CD4-positive, CD25-positive, alpha-beta regulatory T cell (primary cell): ENCODE measurements at regions not wholly inside any gene's neighbourhood (a gene's known extent, or its start where the extent isn't known, plus 50 kb on each side); places are given as distances from the start of the nearest gene placed in this dataset.

Experiments used
- ATAC-seq, 2 donors: fragments of 150-1000 bp; cut with Tn5 transposase; one replicate each; pipeline ENCODE4 v1.10.0; 2021; ENCODE audit warnings: low read depth in 2 of 2, moderate number of reproducible peaks in 2 of 2, moderate library complexity in 1 of 2
- DNase-seq, 3 donors: peaks; one replicate each; pipeline versions ENCODE4 v3.0.0 to v3.0.0-alpha.2; 2012 to 2022; ENCODE audit warnings: mixed read lengths in 1 of 3
- H3K27ac ChIP-seq: one replicate; pipeline ENCODE4 v1.7.0; 2013; ENCODE audit warnings: mild to moderate bottlenecking, low read length; ENCODE audit not compliant: insufficient read depth, poor library complexity, severe bottlenecking
- H3K27me3 ChIP-seq: one replicate; pipeline ENCODE4 v1.7.0; 2013; ENCODE audit warnings: low read length; ENCODE audit not compliant: control insufficient read depth, insufficient read depth
- H3K36me3 ChIP-seq: one replicate; pipeline ENCODE4 v1.7.0; 2013; ENCODE audit warnings: mild to moderate bottlenecking, low read length, moderate library complexity; ENCODE audit not compliant: control insufficient read depth, insufficient read depth
- H3K4me1 ChIP-seq: 2 replicates; pipeline ENCODE4 v1.7.0; 2013; ENCODE audit warnings: mild to moderate bottlenecking, low read length; ENCODE audit not compliant: insufficient read depth, control insufficient read depth, poor library complexity, severe bottlenecking
- H3K4me3 ChIP-seq: one replicate; pipeline ENCODE4 v1.7.0; 2013; ENCODE audit warnings: low read depth, mild to moderate bottlenecking, low read length, moderate library complexity
- H3K9me3 ChIP-seq, 2 experiments: 1 replicate in 1 of 2; 2 replicates in 1 of 2; pipeline ENCODE4 v1.7.0; 2013; ENCODE audit warnings: low read length in 2 of 2, mild to moderate bottlenecking in 1 of 2, moderate library complexity in 1 of 2; ENCODE audit not compliant: control insufficient read depth in 2 of 2
- H3K27ac Mint-ChIP-seq, 3 donors: one replicate each; pipeline ENCODE4 v1.8.0; 2020 to 2022; ENCODE audit warnings: mild to moderate bottlenecking in 3 of 3, mixed read lengths in 3 of 3, moderate library complexity in 2 of 3
- H3K27me3 Mint-ChIP-seq: one replicate; pipeline ENCODE4 v1.8.0; 2022; ENCODE audit warnings: mild to moderate bottlenecking, mixed read lengths
- H3K36me3 Mint-ChIP-seq: one replicate; pipeline ENCODE4 v1.8.0; 2020; ENCODE audit warnings: mixed read lengths
- H3K4me1 Mint-ChIP-seq, 4 donors: one replicate each; pipeline ENCODE4 v1.8.0; 2020 to 2022; ENCODE audit warnings: mixed read lengths in 4 of 4, mild to moderate bottlenecking in 1 of 4
- H3K4me3 Mint-ChIP-seq, 4 donors: one replicate each; pipeline ENCODE4 v1.8.0; 2020 to 2022; ENCODE audit warnings: mild to moderate bottlenecking in 4 of 4, mixed read lengths in 4 of 4, moderate library complexity in 3 of 4
- H3K9me3 Mint-ChIP-seq, 7 donors: one replicate each; pipeline ENCODE4 v1.8.0; 2020 to 2022; ENCODE audit warnings: mixed read lengths in 7 of 7, mild to moderate bottlenecking in 3 of 7, moderate library complexity in 2 of 7

DNA sequence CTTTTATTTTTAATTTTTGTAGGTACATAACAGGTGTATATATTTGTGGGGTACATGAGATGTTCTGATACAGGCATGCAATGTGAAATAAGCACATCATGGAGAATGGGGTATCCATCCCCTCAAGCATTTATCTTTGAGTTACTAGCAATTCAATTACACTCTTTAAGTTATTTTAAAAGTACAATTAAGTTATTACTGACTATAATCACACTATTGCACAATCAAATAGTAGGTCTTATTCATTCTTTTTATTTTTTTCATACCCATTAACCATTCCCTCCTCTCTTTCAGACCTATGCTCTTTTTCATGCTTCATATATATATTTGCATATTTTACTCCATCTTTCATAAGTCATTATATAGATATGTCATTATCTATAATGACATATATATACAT lies 93.3 kb downstream of the MAGEB5 start:
- Mint-ChIP-seq H3K4me1 (no peaks in the 10 kb centered on the region), H3K27me3 (no peaks in the 10 kb centered on the region), H3K9me3 (peaks cover 0 to 10% (median 0%) of the 10 kb centered on the region in 7 donors), H3K27ac (no peak overlapping the region), H3K4me3 (no peak overlapping the region), H3K36me3 (no peaks in the 10 kb centered on the region)
- Histone ChIP-seq H3K27me3 (no peaks in the 10 kb centered on the region), H3K36me3 (no peaks in the 10 kb centered on the region), H3K4me1 (no peaks in the 10 kb centered on the region), H3K27ac (no peak overlapping the region), H3K9me3 (peaks cover 0 to 4% of the 10 kb centered on the region in 2 experiments), H3K4me3 (no peak overlapping the region)
- DNase-seq: no peak
- no peak for ATAC-seq

GRCh38 chrX:26295425-26295824 lies 79.5 kb downstream of the MAGEB5 start:
- Histone ChIP-seq H3K27me3 (no peaks in the 10 kb centered on the region), H3K27ac (no peak overlapping the region), H3K9me3 (no peaks in the 10 kb centered on the region), H3K4me3 (no peak overlapping the region), H3K4me1 (no peaks in the 10 kb centered on the region), H3K36me3 (no peaks in the 10 kb centered on the region)
- Mint-ChIP-seq H3K4me1 (no peaks in the 10 kb centered on the region), H3K36me3 (no peaks in the 10 kb centered on the region), H3K27ac (no peak overlapping the region), H3K27me3 (no peaks in the 10 kb centered on the region), H3K4me3 (no peak overlapping the region), H3K9me3 (peaks cover 0 to 7% (median 3%) of the 10 kb centered on the region in 7 donors)
- ATAC-seq: no peak
- no peak for DNase-seq

DNA sequence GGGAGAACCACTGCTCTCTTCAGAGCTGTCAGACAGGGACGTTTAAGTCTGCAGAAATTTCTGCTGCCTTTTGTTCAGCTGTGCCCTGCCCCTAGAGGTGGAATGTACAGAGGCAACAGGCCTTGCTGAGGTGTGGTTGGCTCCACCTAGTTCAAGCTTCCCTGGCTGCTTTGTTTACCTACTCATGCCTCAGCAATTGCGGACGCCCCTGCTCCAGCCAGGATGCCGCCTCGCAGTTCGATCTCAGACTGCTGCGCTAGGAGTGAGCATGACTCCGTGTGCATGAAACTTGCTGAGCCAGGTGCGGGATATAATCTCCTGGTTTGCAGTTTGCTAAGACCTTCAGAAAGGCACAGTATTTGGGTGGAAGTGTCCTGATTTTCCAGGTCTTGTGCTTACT lies 70.9 kb downstream of the MAGEB5 start:
- no peaks in the 10 kb centered on the region for H3K36me3 ChIP-seq
- H3K36me3 Mint-ChIP-seq: no peaks in the 10 kb centered on the region
- H3K4me3 ChIP-seq: no peak overlapping the region
- H3K27me3 Mint-ChIP-seq: no peaks in the 10 kb centered on the region
- H3K27me3 ChIP-seq: no peaks in the 10 kb centered on the region
- H3K9me3 ChIP-seq: no peaks in the 10 kb centered on the region
- H3K4me1 ChIP-seq: no peaks in the 10 kb centered on the region
- H3K4me3 Mint-ChIP-seq: no peak overlapping the region
- no peak overlapping the region for H3K27ac ChIP-seq
- peaks cover 0 to 11% (median 5%) of the 10 kb centered on the region in 7 donors for H3K9me3 Mint-ChIP-seq
- no peak overlapping the region for H3K27ac Mint-ChIP-seq
- no peak for ATAC-seq
- H3K4me1 Mint-ChIP-seq: no peaks in the 10 kb centered on the region
- DNase-seq: no peak
